ENCODE measurements at regions not wholly inside any gene's neighbourhood (a gene's known extent, or its start where the extent isn't known, plus 50 kb on each side); places are given as distances from the start of the nearest gene placed in this dataset.

DNA sequence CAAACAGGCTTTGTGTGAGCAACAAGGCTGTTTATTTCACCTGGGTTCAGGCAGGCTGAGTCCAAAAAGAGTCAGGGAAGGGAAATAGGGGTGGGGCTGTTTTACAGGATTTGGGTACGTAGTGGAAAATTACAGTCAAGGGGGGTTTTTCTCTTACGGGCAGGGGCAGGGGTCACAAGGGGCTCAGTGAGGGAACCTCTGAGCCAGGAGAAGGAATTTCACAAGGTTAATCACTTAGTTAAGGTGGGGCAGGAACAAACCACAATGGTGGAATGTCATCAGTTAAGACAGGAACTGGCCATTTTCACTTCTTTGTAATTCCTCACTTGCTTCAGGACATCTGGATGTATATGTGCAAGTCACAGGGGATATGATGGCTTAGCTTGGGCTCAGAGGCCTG, 1592.8 kb upstream of the GBE1 start:
- TF ChIP-seq CSDC2 (CRISPR knock-in tag; IDR thresholded peaks at IDR 0.05) = no peak
- TF ChIP-seq, protein P1, sequence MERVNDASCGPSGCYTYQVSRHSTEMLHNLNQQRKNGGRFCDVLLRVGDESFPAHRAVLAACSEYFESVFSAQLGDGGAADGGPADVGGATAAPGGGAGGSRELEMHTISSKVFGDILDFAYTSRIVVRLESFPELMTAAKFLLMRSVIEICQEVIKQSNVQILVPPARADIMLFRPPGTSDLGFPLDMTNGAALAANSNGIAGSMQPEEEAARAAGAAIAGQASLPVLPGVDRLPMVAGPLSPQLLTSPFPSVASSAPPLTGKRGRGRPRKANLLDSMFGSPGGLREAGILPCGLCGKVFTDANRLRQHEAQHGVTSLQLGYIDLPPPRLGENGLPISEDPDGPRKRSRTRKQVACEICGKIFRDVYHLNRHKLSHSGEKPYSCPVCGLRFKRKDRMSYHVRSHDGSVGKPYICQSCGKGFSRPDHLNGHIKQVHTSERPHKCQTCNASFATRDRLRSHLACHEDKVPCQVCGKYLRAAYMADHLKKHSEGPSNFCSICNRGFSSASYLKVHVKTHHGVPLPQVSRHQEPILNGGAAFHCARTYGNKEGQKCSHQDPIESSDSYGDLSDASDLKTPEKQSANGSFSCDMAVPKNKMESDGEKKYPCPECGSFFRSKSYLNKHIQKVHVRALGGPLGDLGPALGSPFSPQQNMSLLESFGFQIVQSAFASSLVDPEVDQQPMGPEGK (CRISPR knock-in tag; IDR thresholded peaks at IDR 0.05; ENCODE audit: borderline replicate concordance) = no peak
